ENCODE measurements at regions not wholly inside any gene's neighbourhood (a gene's known extent, or its start where the extent isn't known, plus 50 kb on each side); places are given as distances from the start of the nearest gene placed in this dataset.

- H3K9me3 ChIP-seq (ENCODE audit: insufficient read depth, low read length), result no peaks in the 10 kb centered on the region
- no peak overlapping the region for H3K27ac ChIP-seq (ENCODE audit: low read length)
- no peak overlapping the region for H3K9ac ChIP-seq (ENCODE audit: low read length)
- no peaks in the 10 kb centered on the region for H3K79me2 ChIP-seq (ENCODE audit: low read length)
- no peak for TF ChIP-seq EZH2phosphoT487 (IDR thresholded peaks at IDR 0.05; ENCODE audit: low read depth)
- TF ChIP-seq CTCF (IDR thresholded peaks at IDR 0.05; ENCODE audit: low read depth, low read length), result no peak
- H3K4me2 ChIP-seq (ENCODE audit: low read length), result no peak overlapping the region
- H3K27me3 ChIP-seq (ENCODE audit: low read depth, low read length), result no peaks in the 10 kb centered on the region
- H4K20me1 ChIP-seq (ENCODE audit: insufficient read depth, low read length), result no peaks in the 10 kb centered on the region
- H3K36me3 ChIP-seq (replicated peaks; ENCODE audit: low read depth, low read length), result no peaks in the 10 kb centered on the region
- H3K4me1 ChIP-seq (ENCODE audit: low read length), result no peaks in the 10 kb centered on the region
- H2AFZ ChIP-seq (ENCODE audit: low read depth, low read length), result no peak overlapping the region
- H3K4me3 ChIP-seq (ENCODE audit: low read length), result no peak overlapping the region
Measured at GRCh38 chr11:95453616-95454171, 222.7 kb upstream of the SESN3 start.

- Histone ChIP-seq H3K27ac (ENCODE audit: low read length) (no peak overlapping the region), H3K27me3 (ENCODE audit: low read depth, low read length) (no peaks in the 10 kb centered on the region), H3K4me2 (ENCODE audit: low read length) (no peak overlapping the region), H3K9me3 (ENCODE audit: insufficient read depth, low read length) (no peaks in the 10 kb centered on the region), H3K79me2 (ENCODE audit: low read length) (no peaks in the 10 kb centered on the region), H4K20me1 (ENCODE audit: insufficient read depth, low read length) (no peaks in the 10 kb centered on the region), H3K4me3 (ENCODE audit: low read length) (no peak overlapping the region), H3K9ac (ENCODE audit: low read length) (no peak overlapping the region), H3K36me3 (replicated peaks; ENCODE audit: low read depth, low read length) (no peaks in the 10 kb centered on the region), H3K4me1 (ENCODE audit: low read length) (no peaks in the 10 kb centered on the region), H2AFZ (ENCODE audit: low read depth, low read length) (no peak overlapping the region)
- TF ChIP-seq EZH2phosphoT487 (IDR thresholded peaks at IDR 0.05; ENCODE audit: low read depth), result no peak
- no peak for TF ChIP-seq CTCF (IDR thresholded peaks at IDR 0.05; ENCODE audit: low read depth, low read length)
Measured at GRCh38 chr11:95451682-95452081, 220.7 kb upstream of the SESN3 start.

GRCh38 chr11:95451261-95451660 is 220.3 kb upstream of the SESN3 start:
- H3K27me3 ChIP-seq (ENCODE audit: low read depth, low read length), result no peaks in the 10 kb centered on the region
- H3K36me3 ChIP-seq (replicated peaks; ENCODE audit: low read depth, low read length), result no peaks in the 10 kb centered on the region
- H3K79me2 ChIP-seq (ENCODE audit: low read length), result no peaks in the 10 kb centered on the region
- H3K27ac ChIP-seq (ENCODE audit: low read length), result no peak overlapping the region
- no peak overlapping the region for H3K4me2 ChIP-seq (ENCODE audit: low read length)
- no peak overlapping the region for H3K9ac ChIP-seq (ENCODE audit: low read length)
- no peak overlapping the region for H3K4me3 ChIP-seq (ENCODE audit: low read length)
- no peaks in the 10 kb centered on the region for H3K4me1 ChIP-seq (ENCODE audit: low read length)
- H4K20me1 ChIP-seq (ENCODE audit: insufficient read depth, low read length), result no peaks in the 10 kb centered on the region
- no peak for TF ChIP-seq CTCF (IDR thresholded peaks at IDR 0.05; ENCODE audit: low read depth, low read length)
- no peak for TF ChIP-seq EZH2phosphoT487 (IDR thresholded peaks at IDR 0.05; ENCODE audit: low read depth)
- no peak overlapping the region for H2AFZ ChIP-seq (ENCODE audit: low read depth, low read length)
- no peaks in the 10 kb centered on the region for H3K9me3 ChIP-seq (ENCODE audit: insufficient read depth, low read length)

GRCh38 chr11:95450547-95451123 is 219.6 kb upstream of the SESN3 start:
- no peak overlapping the region for H2AFZ ChIP-seq (ENCODE audit: low read depth, low read length)
- no peak overlapping the region for H3K27ac ChIP-seq (ENCODE audit: low read length)
- no peaks in the 10 kb centered on the region for H3K4me1 ChIP-seq (ENCODE audit: low read length)
- TF ChIP-seq EZH2phosphoT487 (IDR thresholded peaks at IDR 0.05; ENCODE audit: low read depth) (no peak), CTCF (IDR thresholded peaks at IDR 0.05; ENCODE audit: low read depth, low read length) (no peak)
- H3K9ac ChIP-seq (ENCODE audit: low read length), result no peak overlapping the region
- no peaks in the 10 kb centered on the region for H3K36me3 ChIP-seq (replicated peaks; ENCODE audit: low read depth, low read length)
- H3K4me2 ChIP-seq (ENCODE audit: low read length), result no peak overlapping the region
- H3K4me3 ChIP-seq (ENCODE audit: low read length), result no peak overlapping the region
- H3K9me3 ChIP-seq (ENCODE audit: insufficient read depth, low read length), result no peaks in the 10 kb centered on the region
- no peaks in the 10 kb centered on the region for H3K79me2 ChIP-seq (ENCODE audit: low read length)
- H4K20me1 ChIP-seq (ENCODE audit: insufficient read depth, low read length), result no peaks in the 10 kb centered on the region
- H3K27me3 ChIP-seq (ENCODE audit: low read depth, low read length), result no peaks in the 10 kb centered on the region

Measured in OCI-LY3 (cell line).